ENCODE measurements at regions not wholly inside any gene's neighbourhood (a gene's known extent, or its start where the extent isn't known, plus 50 kb on each side); places are given as distances from the start of the nearest gene placed in this dataset.
"Not testable (repeated sequence)": the region's sequence is repeated elsewhere in the genome, so short reads cannot be mapped to it uniquely, and the experiment has no call there.

GRCh38 chr14:84877061-84877460, 652.9 kb upstream of the FLRT2 start:
- no peak for DNase-seq (ENCODE audit: low spot score)

- no peak for DNase-seq (ENCODE audit: low spot score)
Observed at GRCh38 chr14:84882830-84883229, 647.1 kb upstream of the FLRT2 start.

GRCh38 chr14:84885061-84885460, 644.9 kb upstream of the FLRT2 start:
- DNase-seq (ENCODE audit: low spot score) = no peak

GRCh38 chr14:84891404-84891803, 638.5 kb upstream of the FLRT2 start:
- DNase-seq (ENCODE audit: low spot score) = no peak

GRCh38 chr14:84894254-84894653, 635.7 kb upstream of the FLRT2 start:
- no peak for DNase-seq (ENCODE audit: low spot score)

GRCh38 chr14:84922370-84922769, 607.6 kb upstream of the FLRT2 start:
- DNase-seq (ENCODE audit: low spot score) = no peak

- DNase-seq (ENCODE audit: low spot score) = no peak
Observed at GRCh38 chr14:84926656-84927055, 603.3 kb upstream of the FLRT2 start.

- no peak for DNase-seq (ENCODE audit: low spot score)
Observed at GRCh38 chr14:84927096-84927827, 602.7 kb upstream of the FLRT2 start.

GRCh38 chr14:84929086-84929485, 600.9 kb upstream of the FLRT2 start:
- no peak for DNase-seq (ENCODE audit: low spot score)

GRCh38 chr14:84929834-84930233, 600.1 kb upstream of the FLRT2 start:
- DNase-seq (ENCODE audit: low spot score) = no peak

GRCh38 chr14:84937016-84937415, 592.9 kb upstream of the FLRT2 start:
- DNase-seq (ENCODE audit: low spot score) = no peak

- DNase-seq (ENCODE audit: low spot score) = no peak
Observed at GRCh38 chr14:84937449-84937848, 592.5 kb upstream of the FLRT2 start.

- not testable (repeated sequence) for DNase-seq (ENCODE audit: low spot score)
Observed at GRCh38 chr14:84944901-84945300, 585.0 kb upstream of the FLRT2 start.

- no peak for DNase-seq (ENCODE audit: low spot score)
Observed at GRCh38 chr14:84959851-84960520, 570.0 kb upstream of the FLRT2 start.

- peak; percentile 65 for DNase-seq (ENCODE audit: low spot score)
Observed at GRCh38 chr14:84961637-84962036, 568.3 kb upstream of the FLRT2 start.

- DNase-seq (ENCODE audit: low spot score) = no peak
Observed at GRCh38 chr14:84963518-84963917, 566.4 kb upstream of the FLRT2 start.

GRCh38 chr14:84965279-84965678, 564.7 kb upstream of the FLRT2 start:
- no peak for DNase-seq (ENCODE audit: low spot score)

GRCh38 chr14:84969501-84969900, 560.4 kb upstream of the FLRT2 start:
- no peak for DNase-seq (ENCODE audit: low spot score)

GRCh38 chr14:84975241-84975902, 554.6 kb upstream of the FLRT2 start:
- DNase-seq (ENCODE audit: low spot score) = no peak

- DNase-seq (ENCODE audit: low spot score) = no peak
Observed at GRCh38 chr14:84976805-84977204, 553.1 kb upstream of the FLRT2 start.

- no peak for DNase-seq (ENCODE audit: low spot score)
Observed at GRCh38 chr14:84987042-84987441, 542.9 kb upstream of the FLRT2 start.

GRCh38 chr14:84988357-84988756, 541.6 kb upstream of the FLRT2 start:
- no peak for DNase-seq (ENCODE audit: low spot score)

- DNase-seq (ENCODE audit: low spot score) = no peak
Observed at GRCh38 chr14:84991021-84991420, 538.9 kb upstream of the FLRT2 start.
